HG03432 (cell line): ENCODE measurements at regions not wholly inside any gene's neighbourhood (a gene's known extent, or its start where the extent isn't known, plus 50 kb on each side); places are given as distances from the start of the nearest gene placed in this dataset.
A peak's percentile ranks its signal among the peaks of the same experiment; 100 is the strongest.
"Not testable (repeated sequence)": the region's sequence is repeated elsewhere in the genome, so short reads cannot be mapped to it uniquely, and the experiment has no call there.

Source experiments
- ATAC-seq: cut with Tn5 transposase; IDR thresholded peaks from one replicate; pipeline ENCODE4 v1.9.1; 2021; ENCODE audit warnings: mild to moderate bottlenecking, moderate library complexity; ENCODE audit not compliant: unreplicated experiment

DNA sequence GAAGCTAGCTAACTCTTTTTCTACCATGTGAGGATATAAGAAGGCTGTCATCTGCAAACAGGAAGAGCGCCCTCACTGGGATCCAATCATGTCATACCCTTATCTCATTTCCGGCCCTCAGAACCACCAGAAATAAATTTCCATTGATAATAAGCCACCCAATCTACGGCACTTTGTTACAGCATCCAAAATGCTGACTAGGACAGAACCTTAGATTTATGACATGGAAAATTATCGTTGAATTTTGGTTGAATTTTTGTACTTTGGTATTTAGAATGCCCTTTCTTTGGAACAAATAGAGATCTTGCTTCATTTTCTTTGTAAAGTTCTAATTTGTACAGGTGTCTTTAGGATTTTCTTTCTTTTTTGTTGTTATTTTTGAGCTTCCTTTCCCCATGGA, 53.3 kb upstream of the CYLC2 start:
- ATAC-seq, result no peak

DNA sequence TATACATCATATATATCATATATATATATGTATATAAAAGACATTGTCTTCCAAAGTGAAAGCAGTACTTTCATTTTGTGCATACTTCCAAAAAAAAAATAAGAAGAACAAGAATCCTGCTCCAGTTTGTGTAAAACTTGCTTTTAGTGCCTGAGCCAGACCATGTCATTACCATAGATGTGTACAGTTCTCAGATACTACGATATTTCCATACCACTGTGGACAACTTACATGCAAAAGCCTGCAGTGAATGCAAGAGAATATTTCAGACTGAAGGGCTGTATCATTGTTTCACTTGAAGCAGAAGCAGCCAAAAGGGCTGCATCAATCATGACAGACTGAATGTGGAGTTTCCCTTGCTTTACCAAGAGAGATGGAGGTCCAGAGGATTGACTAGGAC, 72.6 kb upstream of the CYLC2 start:
- ATAC-seq, result no peak

DNA sequence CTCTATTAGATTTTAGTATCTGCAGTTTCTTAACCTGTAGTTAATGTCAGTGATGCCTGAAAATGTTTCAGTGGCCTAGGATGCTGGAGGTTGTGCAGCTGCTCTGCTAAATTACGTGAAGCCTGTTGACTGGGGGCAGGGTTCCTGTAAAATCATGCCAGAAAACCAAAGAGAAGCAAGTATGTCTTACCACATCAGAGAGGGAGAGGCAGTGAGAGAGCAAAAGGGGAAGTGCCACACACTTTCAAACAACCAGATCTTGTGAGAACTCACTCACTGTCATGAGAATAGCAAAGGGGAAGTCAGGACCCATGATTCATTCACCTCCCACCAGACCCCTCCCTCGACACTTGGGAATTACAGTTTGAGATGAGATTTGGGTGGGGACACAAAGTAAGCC, 83.9 kb upstream of the CYLC2 start:
- peak; percentile 72 for ATAC-seq

GRCh38 chr9:102905795-102906194, 89.3 kb upstream of the CYLC2 start:
- not testable (repeated sequence) for ATAC-seq

GRCh38 chr9:102892025-102892424, 103.1 kb upstream of the CYLC2 start:
- ATAC-seq, result no peak

DNA sequence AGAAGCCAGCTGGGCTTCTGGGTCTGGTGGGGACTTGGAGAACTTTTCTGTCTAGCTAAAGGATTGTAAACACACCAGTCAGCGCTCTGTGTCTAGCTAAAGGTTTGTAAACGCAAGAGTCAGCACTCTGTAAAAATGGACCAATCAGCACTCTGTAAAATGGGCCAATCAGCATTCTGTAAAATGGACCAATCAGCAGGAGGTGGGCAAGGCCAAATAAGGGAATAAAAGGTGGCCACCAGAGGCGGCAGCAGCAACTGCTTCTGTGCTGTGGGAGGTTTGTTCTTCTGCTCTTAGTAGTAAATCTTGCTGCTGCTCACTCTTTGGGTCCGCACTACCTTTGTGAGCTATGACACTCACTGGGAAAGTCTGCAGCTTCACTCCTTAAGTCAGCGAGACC, 106.4 kb upstream of the CYLC2 start:
- not testable (repeated sequence) for ATAC-seq

DNA sequence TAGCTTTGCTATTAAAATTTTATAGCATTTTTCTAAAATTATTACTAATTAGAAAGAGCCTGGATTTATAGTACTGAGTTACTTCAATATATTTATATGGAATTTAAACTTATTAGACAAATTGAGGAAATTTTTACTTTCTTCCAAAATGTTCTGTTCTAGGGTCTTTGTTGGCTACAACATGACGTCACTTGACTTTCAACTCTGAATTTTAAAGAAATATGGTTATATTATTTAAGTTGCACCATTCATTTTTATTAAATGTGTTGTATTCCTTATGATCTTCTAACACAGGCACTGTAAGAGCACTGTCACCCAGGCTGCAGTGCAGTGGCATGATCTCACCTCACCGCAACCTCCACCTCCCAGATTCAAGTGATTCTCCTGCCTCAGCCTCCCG, 119.4 kb upstream of the CYLC2 start:
- no peak for ATAC-seq

DNA sequence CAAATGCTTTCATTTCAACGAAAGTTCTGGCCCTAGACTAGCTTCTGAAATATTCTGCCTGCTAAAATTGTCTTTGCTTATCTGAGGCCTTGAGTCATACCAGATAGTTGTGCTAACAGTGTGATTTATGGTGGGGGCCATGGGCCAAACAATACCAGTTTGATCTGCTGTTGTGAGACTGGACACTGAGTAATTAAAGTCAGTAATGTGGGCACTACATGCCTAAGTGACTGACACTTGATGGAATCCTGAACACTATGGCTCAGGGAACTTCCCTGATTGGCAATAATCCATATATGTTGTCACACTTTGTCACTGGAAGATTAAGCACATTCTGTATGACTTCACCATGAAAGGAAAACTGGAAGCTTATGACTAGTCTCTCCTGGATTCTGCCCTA, 127.6 kb upstream of the CYLC2 start:
- ATAC-seq, result no peak

DNA sequence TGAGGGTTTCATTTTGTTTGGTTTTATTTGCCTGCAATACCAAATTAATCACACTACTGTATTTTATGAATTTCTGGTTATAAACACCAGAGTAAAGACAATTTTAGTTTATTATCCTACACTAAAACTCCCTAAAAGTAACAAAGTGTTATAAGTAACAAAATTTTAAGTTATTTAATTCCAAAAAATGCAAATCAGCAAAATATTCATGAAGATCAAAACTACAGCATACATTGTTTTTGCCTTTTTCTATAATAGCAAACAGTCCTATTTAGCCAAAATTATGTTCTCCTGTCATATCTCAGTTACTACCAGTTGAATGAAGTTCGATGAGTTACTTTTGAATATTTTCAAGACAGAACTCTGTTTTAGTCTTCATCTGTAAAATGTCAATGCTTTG, 132.7 kb upstream of the CYLC2 start:
- ATAC-seq, result no peak

DNA sequence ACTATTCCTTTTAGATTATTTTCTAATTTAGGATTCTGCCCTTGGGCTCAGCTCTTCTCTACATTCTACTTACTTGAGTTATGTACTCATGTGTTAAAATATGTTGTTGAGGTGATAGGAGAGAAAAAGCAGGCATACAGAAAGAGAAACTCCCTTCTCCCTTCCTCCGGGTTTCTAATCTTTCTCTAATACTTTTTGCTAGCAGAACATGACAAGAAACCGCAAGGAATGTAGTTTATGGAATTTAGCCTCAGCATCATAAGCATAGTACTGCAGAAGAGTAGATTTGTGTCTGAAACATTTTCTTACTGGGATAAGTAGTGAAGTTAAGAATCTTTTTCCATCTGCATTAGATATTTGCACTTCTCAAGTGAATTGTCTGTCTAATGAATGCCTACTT, 139.5 kb upstream of the CYLC2 start:
- no peak for ATAC-seq

GRCh38 chr9:102845827-102846371, 149.2 kb upstream of the CYLC2 start:
- ATAC-seq, result no peak

- ATAC-seq, result no peak
Observed at GRCh38 chr9:102844716-102845115, 150.4 kb upstream of the CYLC2 start.

GRCh38 chr9:102842423-102842822, 152.7 kb upstream of the CYLC2 start:
- ATAC-seq, result no peak

DNA sequence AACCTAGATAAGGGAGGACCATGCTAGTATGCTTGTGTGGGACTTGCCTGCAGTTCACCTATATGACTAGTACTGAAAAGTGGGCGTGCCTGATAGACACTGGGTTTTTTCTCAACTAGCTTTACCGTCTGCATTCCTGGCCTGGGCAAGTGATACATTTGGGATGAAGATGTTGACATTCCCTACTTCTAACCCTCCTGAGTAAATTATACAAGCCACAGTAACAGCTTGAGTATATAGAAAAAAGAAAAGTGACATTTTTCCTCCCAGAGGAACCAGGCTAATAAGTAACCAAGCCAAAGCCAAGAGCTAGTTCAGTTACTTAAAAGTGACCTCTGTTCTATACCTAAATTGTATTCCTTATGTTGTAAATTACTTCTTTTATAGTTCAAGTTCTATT, 153.8 kb upstream of the CYLC2 start:
- no peak for ATAC-seq

- ATAC-seq, result no peak
Observed at GRCh38 chr9:102840335-102840734, 154.8 kb upstream of the CYLC2 start.

DNA sequence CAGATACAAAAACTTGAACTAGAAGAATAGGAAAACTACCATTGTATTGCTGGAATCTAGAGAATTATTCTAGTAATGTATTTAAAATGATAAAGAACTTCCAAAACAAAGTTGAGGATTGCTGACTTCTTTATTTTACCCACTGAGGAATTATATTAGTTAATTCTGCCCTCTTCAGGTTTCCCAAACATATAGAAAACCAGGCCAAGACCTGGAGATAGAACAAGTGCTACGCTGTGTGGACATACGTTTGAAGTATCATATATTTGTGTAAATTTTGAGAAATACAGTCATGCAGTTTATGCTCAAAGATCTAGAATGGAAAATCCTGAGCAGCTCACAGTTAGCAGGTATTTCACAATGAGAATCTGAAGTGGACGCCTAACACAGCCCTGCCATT, 162.3 kb upstream of the CYLC2 start:
- no peak for ATAC-seq

GRCh38 chr9:102796244-102796643, 198.9 kb upstream of the CYLC2 start:
- ATAC-seq, result no peak

DNA sequence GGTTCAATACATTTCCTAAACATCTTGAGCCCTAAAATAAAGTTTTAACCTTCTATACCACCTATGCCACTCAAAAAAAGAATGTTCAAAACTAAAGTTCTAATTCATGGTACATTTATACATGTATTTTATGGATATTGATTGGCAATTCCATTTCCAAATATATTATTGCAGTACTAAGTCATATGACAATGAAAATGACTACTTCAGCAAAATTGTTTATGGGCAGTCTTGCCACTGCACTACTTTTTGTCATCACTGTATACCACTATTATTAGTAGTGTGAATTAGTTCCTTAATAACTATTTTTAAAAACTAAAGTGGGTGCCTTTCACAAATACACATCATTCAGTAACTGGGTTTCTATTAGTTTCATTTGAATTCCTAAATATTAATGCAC, 199.6 kb upstream of the CYLC2 start:
- ATAC-seq, result no peak

DNA sequence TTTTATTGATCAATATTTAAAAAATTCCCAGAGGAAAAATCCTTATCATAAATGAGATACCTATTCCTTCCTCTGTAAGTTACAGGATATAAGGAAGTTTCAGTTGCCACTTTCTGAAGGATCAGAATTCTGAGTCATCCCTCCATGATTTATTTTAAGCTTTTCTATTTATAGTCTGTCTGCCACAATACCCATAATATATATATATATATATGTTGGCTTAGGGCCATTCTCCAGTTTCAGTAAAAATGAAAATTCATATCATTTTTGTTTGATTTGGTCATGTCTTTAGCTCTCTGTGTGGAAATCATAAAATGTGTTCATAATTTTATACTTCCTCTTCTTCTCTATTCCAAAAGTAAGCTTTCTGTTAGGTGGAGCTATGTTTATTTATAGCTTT, 215.8 kb upstream of the CYLC2 start:
- ATAC-seq, result no peak

- no peak for ATAC-seq
Observed at GRCh38 chr9:102778746-102779145, 216.4 kb upstream of the CYLC2 start.

GRCh38 chr9:102770704-102771103, 224.4 kb upstream of the CYLC2 start:
- no peak for ATAC-seq

DNA sequence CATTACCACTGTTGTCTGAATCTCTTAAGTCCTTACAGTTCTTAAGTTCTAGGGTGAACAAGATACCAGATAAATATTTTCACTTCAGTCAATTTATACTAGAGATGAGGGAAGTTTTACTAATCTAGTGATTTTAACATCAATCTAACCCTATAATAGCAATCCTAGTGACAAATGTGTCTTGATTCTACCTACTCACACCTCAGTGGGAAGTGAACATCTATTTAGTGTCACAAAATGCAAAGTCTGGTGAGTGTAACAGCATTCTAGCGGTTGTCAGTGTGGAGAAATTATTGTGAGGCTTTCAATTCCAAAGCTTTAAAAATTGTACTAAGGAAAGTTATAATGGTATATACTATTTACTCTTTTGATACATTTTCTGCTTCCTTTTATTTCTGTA, 225.8 kb upstream of the CYLC2 start:
- no peak for ATAC-seq

DNA sequence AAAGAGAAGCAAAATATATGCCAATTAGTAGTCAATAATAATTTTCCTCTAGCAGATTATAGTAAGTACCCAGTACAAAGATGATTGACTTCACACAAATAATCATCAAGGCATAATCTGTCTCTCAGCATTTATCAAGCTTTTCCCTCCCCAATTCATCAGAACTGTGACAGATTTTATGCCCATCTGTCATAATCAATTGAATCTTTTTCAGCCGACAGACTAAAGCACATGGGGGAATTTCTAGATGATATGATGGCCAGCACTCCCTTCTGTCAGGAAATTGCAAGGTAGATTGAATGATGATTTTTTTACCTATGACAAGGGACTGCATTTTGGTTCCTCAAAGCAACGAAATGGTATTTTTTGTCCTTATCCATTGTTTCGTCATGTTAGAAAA, 227.1 kb upstream of the CYLC2 start:
- no peak for ATAC-seq

- no peak for ATAC-seq
Observed at GRCh38 chr9:102767076-102767475, 228.1 kb upstream of the CYLC2 start.
